ENCODE measurements at regions not wholly inside any gene's neighbourhood (a gene's known extent, or its start where the extent isn't known, plus 50 kb on each side); places are given as distances from the start of the nearest gene placed in this dataset.

GRCh38 chr15:95975212-95975611, 355.3 kb upstream of the NR2F2 start:
- Histone ChIP-seq H3K9me2 (replicated peaks; ENCODE audit: control insufficient read depth, low read length) (no peaks in the 10 kb centered on the region), H3K79me2 (ENCODE audit: control insufficient read depth, low read length) (no peaks in the 10 kb centered on the region), H3F3A (ENCODE audit: control insufficient read depth, insufficient read depth) (no peaks in the 10 kb centered on the region), H3K4me1 (ENCODE audit: control insufficient read depth, low read length) (no peaks in the 10 kb centered on the region), H3K27ac (ENCODE audit: low read depth, low read length) (no peak overlapping the region), H3K27me3 (ENCODE audit: control insufficient read depth, low read length) (no peaks in the 10 kb centered on the region), H3K9me3 (ENCODE audit: control insufficient read depth, insufficient read depth, low read length) (no peaks in the 10 kb centered on the region), H3K4me2 (ENCODE audit: low read length) (no peak overlapping the region), H3K4me3 (ENCODE audit: low read length) (no peak overlapping the region), H3K36me3 (ENCODE audit: control insufficient read depth, low read length) (no peaks in the 10 kb centered on the region), H4K20me1 (ENCODE audit: control insufficient read depth, insufficient read depth, low read depth, low read length) (no peaks in the 10 kb centered on the region)
- TF ChIP-seq, protein P1, sequence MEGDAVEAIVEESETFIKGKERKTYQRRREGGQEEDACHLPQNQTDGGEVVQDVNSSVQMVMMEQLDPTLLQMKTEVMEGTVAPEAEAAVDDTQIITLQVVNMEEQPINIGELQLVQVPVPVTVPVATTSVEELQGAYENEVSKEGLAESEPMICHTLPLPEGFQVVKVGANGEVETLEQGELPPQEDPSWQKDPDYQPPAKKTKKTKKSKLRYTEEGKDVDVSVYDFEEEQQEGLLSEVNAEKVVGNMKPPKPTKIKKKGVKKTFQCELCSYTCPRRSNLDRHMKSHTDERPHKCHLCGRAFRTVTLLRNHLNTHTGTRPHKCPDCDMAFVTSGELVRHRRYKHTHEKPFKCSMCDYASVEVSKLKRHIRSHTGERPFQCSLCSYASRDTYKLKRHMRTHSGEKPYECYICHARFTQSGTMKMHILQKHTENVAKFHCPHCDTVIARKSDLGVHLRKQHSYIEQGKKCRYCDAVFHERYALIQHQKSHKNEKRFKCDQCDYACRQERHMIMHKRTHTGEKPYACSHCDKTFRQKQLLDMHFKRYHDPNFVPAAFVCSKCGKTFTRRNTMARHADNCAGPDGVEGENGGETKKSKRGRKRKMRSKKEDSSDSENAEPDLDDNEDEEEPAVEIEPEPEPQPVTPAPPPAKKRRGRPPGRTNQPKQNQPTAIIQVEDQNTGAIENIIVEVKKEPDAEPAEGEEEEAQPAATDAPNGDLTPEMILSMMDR (IDR thresholded peaks at IDR 0.05; ENCODE audit: low read depth, low read length, poor library complexity, severe bottlenecking), result no peak
- TF ChIP-seq EZH2phosphoT487 (IDR thresholded peaks at IDR 0.05; ENCODE audit: borderline replicate concordance, low read length), result no peak

DNA sequence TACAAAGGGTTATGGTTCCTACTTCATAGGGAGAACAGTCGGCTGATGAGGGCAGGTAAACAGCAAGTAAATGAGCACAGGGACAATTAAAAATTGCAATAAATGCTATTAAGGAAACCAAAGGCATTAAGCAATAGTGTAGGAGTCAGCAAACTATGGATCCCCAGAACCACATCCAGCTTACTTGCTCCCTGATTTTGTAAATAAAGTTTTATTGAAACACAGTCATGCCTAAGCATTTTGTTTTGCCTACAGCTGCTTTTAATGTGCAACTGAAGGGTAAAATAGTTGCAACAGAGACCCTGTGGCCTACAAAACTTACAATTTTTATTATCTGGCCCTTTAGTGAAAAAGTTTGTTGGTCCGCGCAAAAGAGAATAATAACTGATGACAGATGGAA, 351.2 kb upstream of the NR2F2 start:
- no peaks in the 10 kb centered on the region for H3K79me2 ChIP-seq (ENCODE audit: control insufficient read depth, low read length)
- no peaks in the 10 kb centered on the region for H3K27me3 ChIP-seq (ENCODE audit: control insufficient read depth, low read length)
- H3K9me3 ChIP-seq (ENCODE audit: control insufficient read depth, insufficient read depth, low read length), result no peaks in the 10 kb centered on the region
- H3F3A ChIP-seq (ENCODE audit: control insufficient read depth, insufficient read depth), result no peaks in the 10 kb centered on the region
- H3K4me2 ChIP-seq (ENCODE audit: low read length), result no peak overlapping the region
- TF ChIP-seq EZH2phosphoT487 (IDR thresholded peaks at IDR 0.05; ENCODE audit: borderline replicate concordance, low read length), result no peak
- TF ChIP-seq, protein P1 (IDR thresholded peaks at IDR 0.05; ENCODE audit: low read depth, low read length, poor library complexity, severe bottlenecking), result no peak
- no peaks in the 10 kb centered on the region for H3K36me3 ChIP-seq (ENCODE audit: control insufficient read depth, low read length)
- H3K4me3 ChIP-seq (ENCODE audit: low read length), result no peak overlapping the region
- H3K27ac ChIP-seq (ENCODE audit: low read depth, low read length), result no peak overlapping the region
- H4K20me1 ChIP-seq (ENCODE audit: control insufficient read depth, insufficient read depth, low read depth, low read length), result no peaks in the 10 kb centered on the region
- H3K4me1 ChIP-seq (ENCODE audit: control insufficient read depth, low read length), result no peaks in the 10 kb centered on the region
- no peaks in the 10 kb centered on the region for H3K9me2 ChIP-seq (replicated peaks; ENCODE audit: control insufficient read depth, low read length)

DNA sequence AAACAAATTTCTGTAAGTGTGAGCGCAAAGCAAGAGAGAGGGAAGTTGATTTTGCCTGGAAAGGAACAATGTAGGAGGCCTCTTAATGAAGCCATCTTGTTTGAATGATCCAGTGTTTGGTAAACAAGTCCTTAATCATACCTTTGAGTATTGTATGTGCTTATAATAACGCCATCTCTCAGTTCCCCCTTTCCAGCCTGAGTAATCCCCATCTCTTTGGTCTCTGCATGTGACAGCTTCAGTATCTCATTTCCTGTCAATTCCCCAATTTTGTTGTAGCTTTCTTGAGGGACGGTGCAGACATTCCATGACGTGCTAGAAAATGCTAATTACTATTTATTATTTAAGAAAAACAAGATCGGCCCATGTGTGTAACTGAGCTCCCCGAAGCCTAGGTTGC, 349.3 kb upstream of the NR2F2 start:
- Histone ChIP-seq H3F3A (ENCODE audit: control insufficient read depth, insufficient read depth) (no peaks in the 10 kb centered on the region), H3K27ac (ENCODE audit: low read depth, low read length) (no peak overlapping the region), H3K4me3 (ENCODE audit: low read length) (no peak overlapping the region), H3K4me2 (ENCODE audit: low read length) (no peak overlapping the region), H3K27me3 (ENCODE audit: control insufficient read depth, low read length) (no peaks in the 10 kb centered on the region), H3K79me2 (ENCODE audit: control insufficient read depth, low read length) (no peaks in the 10 kb centered on the region), H3K36me3 (ENCODE audit: control insufficient read depth, low read length) (no peaks in the 10 kb centered on the region), H3K9me2 (replicated peaks; ENCODE audit: control insufficient read depth, low read length) (no peaks in the 10 kb centered on the region), H3K4me1 (ENCODE audit: control insufficient read depth, low read length) (no peaks in the 10 kb centered on the region), H3K9me3 (ENCODE audit: control insufficient read depth, insufficient read depth, low read length) (no peaks in the 10 kb centered on the region), H4K20me1 (ENCODE audit: control insufficient read depth, insufficient read depth, low read depth, low read length) (no peaks in the 10 kb centered on the region)
- TF ChIP-seq EZH2phosphoT487 (IDR thresholded peaks at IDR 0.05; ENCODE audit: borderline replicate concordance, low read length), result no peak
- TF ChIP-seq, protein P1 (IDR thresholded peaks at IDR 0.05; ENCODE audit: low read depth, low read length, poor library complexity, severe bottlenecking), result no peak

DNA sequence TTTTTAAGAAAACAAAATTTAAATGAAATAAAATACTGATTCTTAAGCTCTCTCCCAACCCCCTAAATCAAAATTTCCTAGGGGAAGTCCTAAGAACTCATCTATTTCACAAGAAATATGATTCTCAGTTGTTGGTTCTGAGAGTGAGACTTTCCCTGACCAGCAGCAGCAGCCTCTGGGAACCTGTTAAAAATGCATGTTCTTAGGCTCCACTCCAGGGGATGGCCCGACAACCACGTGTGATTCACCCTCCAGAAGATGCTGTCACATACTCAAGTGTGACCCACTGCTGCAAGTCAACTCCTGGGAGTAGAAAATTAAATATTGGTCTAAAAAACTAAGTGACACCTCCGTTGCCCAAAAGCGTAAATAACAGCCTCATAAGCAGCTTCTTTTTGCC, 343.2 kb upstream of the NR2F2 start:
- no peaks in the 10 kb centered on the region for H3K9me3 ChIP-seq (ENCODE audit: control insufficient read depth, insufficient read depth, low read length)
- TF ChIP-seq EZH2phosphoT487 (IDR thresholded peaks at IDR 0.05; ENCODE audit: borderline replicate concordance, low read length), result no peak
- TF ChIP-seq, protein P1 (IDR thresholded peaks at IDR 0.05; ENCODE audit: low read depth, low read length, poor library complexity, severe bottlenecking), result no peak
- no peaks in the 10 kb centered on the region for H3K27me3 ChIP-seq (ENCODE audit: control insufficient read depth, low read length)
- H3K4me2 ChIP-seq (ENCODE audit: low read length), result no peak overlapping the region
- H3K9me2 ChIP-seq (replicated peaks; ENCODE audit: control insufficient read depth, low read length), result no peaks in the 10 kb centered on the region
- H3K79me2 ChIP-seq (ENCODE audit: control insufficient read depth, low read length), result no peaks in the 10 kb centered on the region
- H3K4me1 ChIP-seq (ENCODE audit: control insufficient read depth, low read length), result no peaks in the 10 kb centered on the region
- H3K27ac ChIP-seq (ENCODE audit: low read depth, low read length), result no peak overlapping the region
- H4K20me1 ChIP-seq (ENCODE audit: control insufficient read depth, insufficient read depth, low read depth, low read length), result no peaks in the 10 kb centered on the region
- H3K36me3 ChIP-seq (ENCODE audit: control insufficient read depth, low read length), result no peaks in the 10 kb centered on the region
- no peaks in the 10 kb centered on the region for H3F3A ChIP-seq (ENCODE audit: control insufficient read depth, insufficient read depth)
- H3K4me3 ChIP-seq (ENCODE audit: low read length), result no peak overlapping the region

All from DOHH2 (cell line).